Hepatocyte (in vitro differentiated cells): ENCODE measurements at regions not wholly inside any gene's neighbourhood (a gene's known extent, or its start where the extent isn't known, plus 50 kb on each side); places are given as distances from the start of the nearest gene placed in this dataset.

Source experiments
- DNase-seq: peaks from one replicate; pipeline ENCODE4 v3.0.0-alpha.2; 2016; ENCODE audit warnings: low spot score
- H2AFZ ChIP-seq: fragments of 200-600 bp; sonication (generic); 2 replicates; pipeline ENCODE4 v1.6.0; 2016; ENCODE audit warnings: antibody characterized with exemption, mild to moderate bottlenecking
- H3K27ac ChIP-seq: fragments of 200-600 bp; sonication (generic); 2 replicates; pipeline ENCODE4 v1.5.1; 2016; ENCODE audit warnings: mild to moderate bottlenecking
- H3K27me3 ChIP-seq: fragments of 200-600 bp; sonication (generic); 2 replicates; pipeline ENCODE4 v1.6.1; 2016
- H3K36me3 ChIP-seq: fragments of 200-600 bp; sonication (generic); replicated peaks from 2 replicates; pipeline ENCODE4 v1.5.1; 2016; ENCODE audit warnings: low read depth; ENCODE audit not compliant: insufficient read depth
- H3K4me1 ChIP-seq: fragments of 200-600 bp; sonication (generic); 2 replicates; pipeline ENCODE4 v1.5.1; 2016; ENCODE audit warnings: mild to moderate bottlenecking, moderate library complexity; ENCODE audit not compliant: insufficient read depth
- H3K4me2 ChIP-seq: fragments of 200-600 bp; sonication (generic); 2 replicates; pipeline ENCODE4 v1.6.0; 2016
- H3K4me3 ChIP-seq: fragments of 200-600 bp; sonication (generic); 2 replicates; pipeline ENCODE4 v1.5.1; 2016; ENCODE audit warnings: mild to moderate bottlenecking
- H3K79me2 ChIP-seq: fragments of 200-600 bp; sonication (generic); 2 replicates; pipeline ENCODE4 v1.6.0; 2017; ENCODE audit warnings: mild to moderate bottlenecking
- H3K9me2 ChIP-seq: fragments of 200-600 bp; sonication (generic); replicated peaks from 2 replicates; pipeline ENCODE4 v1.6.0; 2017; ENCODE audit warnings: mild to moderate bottlenecking; ENCODE audit not compliant: insufficient read depth
- H3K9me3 ChIP-seq: fragments of 200-600 bp; sonication (generic); 2 replicates; pipeline ENCODE4 v1.5.1; 2016; ENCODE audit warnings: low read depth, mild to moderate bottlenecking
- H4K20me1 ChIP-seq: fragments of 200-600 bp; sonication (generic); 2 replicates; pipeline ENCODE4 v1.6.0; 2016; ENCODE audit warnings: mild to moderate bottlenecking; ENCODE audit not compliant: insufficient read depth, poor library complexity, severe bottlenecking
- EZH2 ChIP-seq: fragments of 200-600 bp; sonication (generic); IDR thresholded peaks from 2 replicates; pipeline ENCODE4 v1.6.1; 2016; ENCODE audit warnings: antibody characterized with exemption, mild to moderate bottlenecking, borderline replicate concordance
- EZH2phosphoT487 ChIP-seq: fragments of 200-600 bp; sonication (generic); IDR thresholded peaks from one replicate; pipeline ENCODE4 v1.6.1; 2018; ENCODE audit warnings: antibody characterized with exemption, mild to moderate bottlenecking, low read depth, moderate library complexity; ENCODE audit not compliant: unreplicated experiment, severe bottlenecking
- WGBS: methylation state at CpG from one replicate; pipeline ENCODE4 v1.1.6; 2016; ENCODE audit warnings: low lambda C conversion rate; ENCODE audit errors: missing lambda C conversion rate; 5-methylcytosine and 5-hydroxymethylcytosine counted together
- TF ChIP-seq, protein P1 (sequence below): fragments of 200-600 bp; sonication (generic); IDR thresholded peaks from 2 replicates; pipeline ENCODE4 v1.5.1; 2016; ENCODE audit warnings: antibody characterized with exemption, mild to moderate bottlenecking; ENCODE audit not compliant: poor library complexity

DNA sequence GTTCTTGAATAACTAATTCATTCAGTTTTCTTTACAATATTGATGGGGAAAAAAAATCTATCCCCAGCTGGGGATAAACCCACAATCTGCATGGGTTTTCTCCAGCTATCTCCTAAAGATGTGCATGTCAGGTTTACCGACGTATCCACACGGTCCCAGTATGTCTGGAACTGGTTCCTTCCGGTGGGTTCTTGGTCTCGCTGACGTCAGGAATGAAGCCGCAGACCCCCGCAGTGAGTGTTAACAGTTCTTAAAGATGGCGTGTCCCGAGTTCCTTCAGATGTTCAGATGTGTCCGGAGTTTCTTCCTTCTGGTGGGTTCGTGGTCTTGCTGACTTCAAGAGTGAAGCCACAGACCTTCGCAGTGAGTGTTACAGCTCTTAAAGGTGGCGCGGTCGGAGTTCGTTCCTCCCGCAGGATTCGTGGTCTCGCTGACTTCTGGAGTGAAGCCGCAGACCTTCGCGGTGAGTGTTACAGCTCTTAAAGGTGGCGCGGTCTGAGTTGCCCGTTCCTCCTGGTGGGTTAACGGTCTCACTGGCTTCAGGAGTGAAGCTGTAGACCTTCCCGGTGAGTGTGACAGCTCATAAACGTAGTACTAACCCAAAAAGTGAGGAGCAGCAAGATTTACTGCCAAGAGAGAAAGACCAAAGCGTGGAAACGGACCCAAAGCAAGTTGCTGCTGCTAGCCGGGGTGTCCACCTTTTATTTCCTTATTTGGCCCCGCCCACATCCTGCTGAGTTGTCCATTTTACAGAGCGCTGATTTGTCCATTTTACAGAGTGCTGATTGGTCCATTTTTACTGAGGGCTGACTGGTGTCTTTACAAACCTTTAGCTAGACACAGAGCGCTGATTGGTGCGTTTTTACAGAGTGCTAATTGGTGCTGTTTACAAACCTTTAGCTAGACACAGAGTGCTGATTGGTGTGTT, 195.1 kb upstream of the NR2F2 start:
- H2AFZ ChIP-seq, result no peak overlapping the region
- no peaks in the 10 kb centered on the region for H3K4me1 ChIP-seq
- H4K20me1 ChIP-seq, result no peaks in the 10 kb centered on the region
- H3K9me2 ChIP-seq, result no peaks in the 10 kb centered on the region
- WGBS, result 97% methylated on average over 36 of the region's 36 CpGs
- no peaks in the 10 kb centered on the region for H3K9me3 ChIP-seq
- no peak overlapping the region for H3K27ac ChIP-seq
- no peaks in the 10 kb centered on the region for H3K27me3 ChIP-seq
- DNase-seq, result no peak
- no peaks in the 10 kb centered on the region for H3K36me3 ChIP-seq
- H3K79me2 ChIP-seq, result no peaks in the 10 kb centered on the region
- TF ChIP-seq EZH2, result no peak
- TF ChIP-seq EZH2phosphoT487, result no peak
- TF ChIP-seq, protein P1, sequence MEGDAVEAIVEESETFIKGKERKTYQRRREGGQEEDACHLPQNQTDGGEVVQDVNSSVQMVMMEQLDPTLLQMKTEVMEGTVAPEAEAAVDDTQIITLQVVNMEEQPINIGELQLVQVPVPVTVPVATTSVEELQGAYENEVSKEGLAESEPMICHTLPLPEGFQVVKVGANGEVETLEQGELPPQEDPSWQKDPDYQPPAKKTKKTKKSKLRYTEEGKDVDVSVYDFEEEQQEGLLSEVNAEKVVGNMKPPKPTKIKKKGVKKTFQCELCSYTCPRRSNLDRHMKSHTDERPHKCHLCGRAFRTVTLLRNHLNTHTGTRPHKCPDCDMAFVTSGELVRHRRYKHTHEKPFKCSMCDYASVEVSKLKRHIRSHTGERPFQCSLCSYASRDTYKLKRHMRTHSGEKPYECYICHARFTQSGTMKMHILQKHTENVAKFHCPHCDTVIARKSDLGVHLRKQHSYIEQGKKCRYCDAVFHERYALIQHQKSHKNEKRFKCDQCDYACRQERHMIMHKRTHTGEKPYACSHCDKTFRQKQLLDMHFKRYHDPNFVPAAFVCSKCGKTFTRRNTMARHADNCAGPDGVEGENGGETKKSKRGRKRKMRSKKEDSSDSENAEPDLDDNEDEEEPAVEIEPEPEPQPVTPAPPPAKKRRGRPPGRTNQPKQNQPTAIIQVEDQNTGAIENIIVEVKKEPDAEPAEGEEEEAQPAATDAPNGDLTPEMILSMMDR, result no peak
- H3K4me2 ChIP-seq, result no peak overlapping the region
- no peak overlapping the region for H3K4me3 ChIP-seq

DNA sequence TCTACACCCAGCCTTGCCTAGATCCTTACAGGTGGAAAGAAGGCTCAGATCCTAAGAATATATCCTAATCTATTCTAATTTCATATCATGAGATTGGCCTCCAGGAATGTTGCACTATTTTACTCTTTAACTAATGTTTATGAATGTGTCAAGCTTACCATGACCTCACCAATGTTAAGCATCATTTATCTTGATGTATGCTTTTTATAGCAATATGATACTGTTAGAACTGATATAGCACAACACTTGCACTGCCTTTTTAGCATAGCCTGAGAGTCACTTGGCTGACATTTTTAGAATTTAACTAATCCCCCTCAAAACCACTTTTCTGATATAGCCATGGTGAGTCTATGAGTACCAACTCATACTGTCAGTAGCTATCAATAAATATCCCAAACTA, 191.5 kb upstream of the NR2F2 start:
- no peaks in the 10 kb centered on the region for H4K20me1 ChIP-seq
- H3K36me3 ChIP-seq, result no peaks in the 10 kb centered on the region
- TF ChIP-seq EZH2 (no peak), EZH2phosphoT487 (no peak)
- TF ChIP-seq, protein P1, result no peak
- H3K9me2 ChIP-seq, result no peaks in the 10 kb centered on the region
- H3K9me3 ChIP-seq, result no peaks in the 10 kb centered on the region
- H3K4me2 ChIP-seq, result no peak overlapping the region
- no peak overlapping the region for H3K27ac ChIP-seq
- H3K79me2 ChIP-seq, result no peaks in the 10 kb centered on the region
- H2AFZ ChIP-seq, result no peak overlapping the region
- H3K4me1 ChIP-seq, result no peaks in the 10 kb centered on the region
- H3K4me3 ChIP-seq, result no peak overlapping the region
- H3K27me3 ChIP-seq, result no peaks in the 10 kb centered on the region
- no peak for DNase-seq

DNA sequence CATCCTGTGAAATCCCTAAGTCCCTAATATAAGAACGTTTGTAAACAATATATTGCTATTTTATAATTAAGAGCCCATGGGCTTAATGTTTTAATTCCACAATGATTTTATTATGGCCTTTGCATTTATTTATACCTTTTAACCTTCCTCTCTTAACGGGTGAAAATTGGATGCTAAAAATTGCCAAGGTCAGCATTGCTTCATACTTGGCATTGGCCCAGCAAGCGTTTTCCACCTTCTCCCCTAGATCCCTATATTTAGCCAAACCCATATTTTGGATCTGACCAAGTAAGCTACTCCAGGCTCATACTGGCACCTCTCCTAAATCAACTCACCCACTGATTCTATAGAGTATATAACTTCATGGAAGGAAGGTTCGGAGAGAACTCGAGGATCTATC, 188.0 kb upstream of the NR2F2 start:
- Histone ChIP-seq H3K36me3 (no peaks in the 10 kb centered on the region), H3K79me2 (no peaks in the 10 kb centered on the region), H3K27ac (no peak overlapping the region), H3K9me2 (no peaks in the 10 kb centered on the region), H3K4me3 (no peak overlapping the region), H3K9me3 (no peaks in the 10 kb centered on the region), H3K27me3 (no peaks in the 10 kb centered on the region), H2AFZ (no peak overlapping the region), H4K20me1 (no peaks in the 10 kb centered on the region), H3K4me1 (peaks cover 8% of the 10 kb centered on the region), H3K4me2 (no peak overlapping the region)
- no peak for DNase-seq
- 89% methylated on average over 5 of the region's 5 CpGs for WGBS
- TF ChIP-seq EZH2, result no peak
- TF ChIP-seq EZH2phosphoT487, result no peak
- TF ChIP-seq, protein P1, result no peak
